ENCODE measurements at regions not wholly inside any gene's neighbourhood (a gene's known extent, or its start where the extent isn't known, plus 50 kb on each side); places are given as distances from the start of the nearest gene placed in this dataset.

DNA sequence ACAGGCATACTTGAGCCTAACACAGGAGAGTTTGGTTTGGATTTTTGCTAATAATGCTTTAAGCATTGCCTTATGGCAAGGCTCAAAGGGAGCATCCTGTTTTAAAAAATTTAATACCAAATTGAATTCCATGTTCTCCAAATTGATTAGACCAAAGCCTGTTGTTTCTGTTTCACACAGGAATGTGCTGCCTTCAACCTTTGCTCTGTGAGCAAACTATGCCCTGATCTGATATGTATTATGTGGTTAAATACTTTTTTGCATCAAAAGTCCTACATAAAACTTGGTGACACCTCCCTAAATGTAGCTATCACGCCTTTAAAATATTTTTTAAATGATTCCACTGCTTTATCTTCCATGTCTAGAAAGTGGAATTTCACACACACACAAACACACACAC lies 691.4 kb downstream of the CPS1 start:
- no peak for TF ChIP-seq GATA2 (IDR thresholded peaks at IDR 0.05; ENCODE audit: low read depth, low read length)
- TF ChIP-seq GATA3 (IDR thresholded peaks at IDR 0.05; ENCODE audit: low read depth, low read length) = no peak
